Activated naive CD4-positive, alpha-beta T cell (primary cell): ENCODE measurements at regions not wholly inside any gene's neighbourhood (a gene's known extent, or its start where the extent isn't known, plus 50 kb on each side); places are given as distances from the start of the nearest gene placed in this dataset.

Experiments used
- DNase-seq, 4 experiments: peaks; one replicate each; lab custom pipeline; 2025; lab: John Stamatoyannopoulos, UW

DNA sequence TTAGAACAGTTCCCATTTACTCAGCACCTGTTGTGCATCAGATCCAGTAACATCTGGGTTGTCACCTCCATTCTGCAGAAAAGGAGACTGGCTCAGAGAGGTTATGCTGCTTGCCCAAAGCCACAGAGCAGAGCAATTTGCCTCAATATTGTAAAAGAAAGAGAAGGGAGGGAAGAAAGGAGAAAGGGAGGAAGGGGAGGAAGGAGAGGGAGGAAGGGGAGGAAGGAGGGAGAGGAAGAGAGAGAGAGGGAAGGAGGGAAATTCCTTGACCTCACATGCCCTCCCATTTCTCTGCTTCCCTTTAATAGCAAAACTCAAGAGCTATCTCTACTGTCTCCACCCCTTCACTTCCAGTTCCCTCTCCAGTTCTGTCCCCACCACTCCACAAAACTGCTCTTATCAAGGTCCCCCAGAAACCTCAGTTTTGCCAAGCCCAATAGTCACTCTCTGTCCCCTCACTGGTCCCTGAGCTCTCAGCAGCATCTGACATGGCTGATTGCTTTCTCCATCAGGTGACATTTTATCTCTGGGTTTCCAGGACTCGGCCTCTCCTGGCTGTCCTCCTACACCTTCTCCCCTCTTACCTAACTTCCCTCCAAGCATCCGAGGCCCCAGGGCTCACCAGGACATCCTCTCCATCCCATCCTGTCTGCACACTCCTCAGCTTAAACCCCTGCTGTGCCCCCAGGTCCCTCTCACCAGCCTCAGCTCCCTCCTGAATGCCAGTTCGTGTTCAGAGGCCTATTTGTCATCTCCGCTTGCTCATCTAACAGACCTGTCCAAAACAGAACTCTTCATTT lies 104.7 kb upstream of the LINGO1 start:
- DNase-seq: no peak

DNA sequence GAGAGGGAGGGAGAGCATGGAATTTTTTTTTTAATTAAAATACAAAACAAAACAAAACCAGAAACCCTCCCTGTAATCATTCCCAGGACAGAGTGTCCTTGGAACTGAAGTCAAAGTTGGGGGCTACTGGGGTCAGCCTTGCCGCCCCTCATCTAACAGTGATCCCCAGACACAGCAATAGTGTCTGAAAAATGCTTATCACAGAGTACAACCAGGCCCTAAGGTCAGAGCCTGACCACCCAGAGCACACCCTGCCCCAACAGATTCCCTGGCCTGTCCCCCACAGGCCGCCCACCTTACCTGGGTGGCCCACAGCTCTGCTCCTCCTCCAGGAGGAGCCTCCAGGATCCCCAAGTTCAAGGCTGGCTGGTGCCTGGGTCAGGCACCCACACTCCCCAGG lies 101.6 kb upstream of the LINGO1 start:
- no peak for DNase-seq

DNA sequence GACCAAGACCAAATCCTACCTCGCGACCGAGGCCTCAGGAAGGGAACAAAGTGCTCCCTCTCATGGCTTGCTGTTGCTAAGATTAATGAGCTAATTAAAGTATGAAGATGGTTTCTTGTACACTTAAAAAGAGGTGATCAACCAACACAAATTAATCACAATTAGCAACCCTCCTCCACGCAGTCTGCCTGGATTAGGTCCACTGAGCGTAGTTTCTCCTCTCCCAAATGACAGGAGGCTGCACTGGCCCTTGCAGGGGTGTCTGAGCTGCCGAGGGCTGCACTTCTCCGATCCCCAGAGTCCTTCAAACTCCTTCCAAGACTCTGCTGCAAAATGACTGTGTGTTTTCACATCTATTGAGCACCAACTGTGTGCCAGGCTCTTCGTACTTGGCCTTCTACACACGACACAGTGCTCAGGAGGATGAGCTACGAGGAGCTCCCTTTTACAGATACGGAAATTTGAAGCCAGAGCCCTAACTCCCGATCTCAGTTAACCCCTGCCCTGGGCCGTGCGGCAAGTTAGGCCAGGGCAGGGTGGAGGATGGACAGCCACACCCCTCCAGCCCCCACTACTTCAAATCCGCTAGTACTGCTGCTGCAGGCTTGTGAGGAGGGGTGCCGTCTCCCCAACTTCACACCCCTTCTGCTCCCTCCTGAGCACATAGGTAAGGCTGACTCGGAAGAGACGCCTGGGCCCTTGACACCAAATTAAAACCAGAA lies 101.0 kb upstream of the LINGO1 start:
- DNase-seq: no peak

DNA sequence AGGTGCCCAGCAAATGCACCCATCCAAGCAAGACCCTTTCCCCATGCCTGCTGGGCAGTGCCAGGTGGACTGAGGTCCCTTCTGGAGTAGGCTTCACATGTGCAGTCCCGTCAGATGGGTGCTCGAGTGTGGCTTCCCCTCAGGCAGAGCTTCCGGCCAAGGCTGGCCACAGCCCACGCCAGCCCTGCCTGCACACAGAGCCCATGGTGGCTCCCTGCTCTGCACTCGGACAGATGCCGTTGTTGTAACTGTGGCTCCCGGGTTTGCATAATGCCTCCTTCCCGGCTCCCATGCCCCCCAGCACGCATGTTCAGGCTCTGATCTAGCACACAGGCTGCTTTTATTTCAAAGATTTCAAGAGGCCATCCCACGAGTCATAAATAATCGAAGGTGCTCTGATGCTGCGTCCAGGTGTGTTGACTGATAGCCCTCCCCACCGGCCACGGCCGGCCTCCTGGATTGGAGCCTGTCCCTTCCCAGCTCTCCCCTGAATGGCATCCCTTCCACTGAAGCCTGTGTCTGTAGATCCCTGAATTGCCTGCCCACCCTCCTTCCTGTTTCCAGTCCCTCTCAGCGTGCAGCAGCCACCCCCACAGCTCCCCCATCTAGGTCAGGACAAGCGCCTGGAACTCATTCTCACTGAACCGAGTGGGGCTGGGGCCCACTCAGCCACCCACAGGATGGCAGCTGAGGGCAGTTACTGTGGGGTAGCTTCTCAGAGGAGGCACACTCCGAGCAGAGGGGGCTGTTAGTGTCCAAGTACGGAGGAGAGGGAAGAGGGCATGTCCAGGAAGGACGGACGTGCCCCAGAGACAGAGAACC lies 100.0 kb upstream of the LINGO1 start:
- no peak for DNase-seq

DNA sequence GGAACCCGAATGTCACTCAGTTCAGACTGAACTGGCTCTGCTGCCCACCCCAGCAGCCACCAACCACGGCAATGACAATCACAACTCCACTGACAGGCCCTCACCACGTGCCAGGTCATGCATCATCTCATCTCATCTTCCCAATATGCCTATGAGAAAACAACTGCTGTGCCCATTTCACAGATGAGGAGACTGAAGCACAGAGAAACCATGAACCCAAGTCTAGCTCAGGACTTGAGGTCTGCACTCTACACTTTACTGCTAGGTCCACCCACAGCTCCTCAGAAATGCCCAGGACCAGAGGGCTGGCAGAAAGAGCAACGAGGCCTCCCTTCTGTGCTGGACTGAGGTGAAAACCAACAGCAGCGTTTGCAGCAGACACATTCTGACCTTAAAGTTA lies 99.2 kb upstream of the LINGO1 start:
- DNase-seq: no peak

DNA sequence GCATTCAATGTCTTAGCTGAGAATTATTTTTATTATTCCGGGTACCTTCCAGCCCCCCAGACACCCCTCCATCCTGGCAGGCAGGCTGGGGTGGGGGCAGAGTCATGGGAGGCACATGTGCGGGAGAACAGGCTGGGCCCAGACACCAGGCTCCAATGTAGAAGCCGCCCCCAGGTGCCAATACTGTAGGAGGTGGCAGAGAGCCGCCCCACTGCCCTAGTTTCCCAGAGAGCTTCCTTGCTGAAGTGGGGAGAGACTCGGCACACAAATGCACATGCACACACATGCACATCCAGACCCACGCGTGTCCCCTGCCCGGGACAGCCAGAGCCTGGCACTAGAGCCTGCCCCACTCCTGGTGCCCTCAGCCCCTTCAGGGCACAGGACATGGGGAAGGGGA lies 98.4 kb upstream of the LINGO1 start:
- DNase-seq: no peak

DNA sequence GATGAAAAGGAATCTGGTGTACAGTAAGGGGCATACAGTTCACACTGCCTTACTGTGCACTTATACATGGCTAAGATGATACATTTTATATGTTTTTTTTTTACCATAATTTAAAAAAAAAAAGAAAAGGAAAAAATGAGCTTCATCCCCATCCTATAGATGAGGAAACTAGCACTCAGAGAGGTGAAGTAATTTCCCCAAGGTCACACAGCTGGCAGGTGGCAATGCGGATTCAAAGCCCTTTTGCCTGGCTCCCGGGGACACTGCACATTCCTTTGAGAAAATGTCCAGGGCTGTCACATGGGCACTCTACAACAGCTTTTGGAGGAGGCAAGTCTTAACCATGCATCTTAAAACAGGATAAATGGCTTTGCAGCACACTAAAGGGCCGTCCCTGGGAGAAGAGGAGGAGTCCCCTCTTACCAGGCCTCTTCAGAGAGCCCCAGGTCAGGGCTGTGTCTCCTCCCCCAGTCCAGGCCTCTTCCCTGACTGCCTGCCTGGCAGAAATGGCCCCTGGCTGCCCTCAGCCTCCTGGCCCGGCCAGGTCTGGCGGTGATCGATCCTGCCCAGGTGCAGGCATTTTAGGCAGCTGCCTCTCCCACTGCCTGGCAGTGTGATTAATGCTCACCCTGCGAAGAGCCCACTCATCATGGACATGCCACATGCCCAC lies 95.1 kb upstream of the LINGO1 start:
- no peak for DNase-seq

DNA sequence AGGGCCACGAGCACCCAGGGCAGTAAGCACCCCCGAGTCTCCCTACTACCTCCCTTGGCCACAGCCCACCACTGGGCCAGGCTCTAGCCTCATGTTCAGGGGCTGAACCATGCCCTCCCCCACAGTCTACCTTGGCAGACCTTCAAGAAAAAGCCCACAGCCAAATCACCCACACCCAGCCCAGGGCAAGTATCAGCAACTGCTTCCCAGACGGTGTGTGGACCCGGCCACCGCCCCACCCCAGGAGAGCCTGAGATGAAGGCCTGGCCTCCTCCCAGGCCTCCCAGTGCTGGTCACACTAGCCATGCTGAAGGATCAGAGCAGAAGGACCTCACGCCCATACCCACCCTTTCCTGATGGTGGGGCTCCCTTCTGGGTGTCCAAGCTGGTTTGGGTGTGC lies 92.0 kb upstream of the LINGO1 start:
- DNase-seq: no peak

DNA sequence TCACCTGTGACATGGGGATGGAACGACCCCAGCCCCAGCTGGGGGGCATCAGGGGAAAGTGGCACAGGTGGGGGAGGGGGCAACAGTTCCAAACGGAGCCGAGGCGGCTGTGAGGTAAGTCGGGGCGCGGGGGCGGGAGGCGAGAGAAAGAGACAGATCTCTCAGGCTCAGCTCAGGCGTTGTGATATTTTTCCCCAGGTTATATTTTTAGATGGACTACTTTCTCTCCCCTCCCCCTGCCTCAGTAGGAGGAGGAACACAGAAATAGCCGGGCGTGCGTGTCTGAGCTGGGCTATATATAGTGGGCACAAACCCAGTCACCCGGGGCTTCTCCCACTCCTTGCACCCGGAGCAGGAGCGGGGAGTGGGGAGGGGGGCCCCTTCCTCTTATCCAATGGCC lies 91.0 kb upstream of the LINGO1 start:
- no peak for DNase-seq

DNA sequence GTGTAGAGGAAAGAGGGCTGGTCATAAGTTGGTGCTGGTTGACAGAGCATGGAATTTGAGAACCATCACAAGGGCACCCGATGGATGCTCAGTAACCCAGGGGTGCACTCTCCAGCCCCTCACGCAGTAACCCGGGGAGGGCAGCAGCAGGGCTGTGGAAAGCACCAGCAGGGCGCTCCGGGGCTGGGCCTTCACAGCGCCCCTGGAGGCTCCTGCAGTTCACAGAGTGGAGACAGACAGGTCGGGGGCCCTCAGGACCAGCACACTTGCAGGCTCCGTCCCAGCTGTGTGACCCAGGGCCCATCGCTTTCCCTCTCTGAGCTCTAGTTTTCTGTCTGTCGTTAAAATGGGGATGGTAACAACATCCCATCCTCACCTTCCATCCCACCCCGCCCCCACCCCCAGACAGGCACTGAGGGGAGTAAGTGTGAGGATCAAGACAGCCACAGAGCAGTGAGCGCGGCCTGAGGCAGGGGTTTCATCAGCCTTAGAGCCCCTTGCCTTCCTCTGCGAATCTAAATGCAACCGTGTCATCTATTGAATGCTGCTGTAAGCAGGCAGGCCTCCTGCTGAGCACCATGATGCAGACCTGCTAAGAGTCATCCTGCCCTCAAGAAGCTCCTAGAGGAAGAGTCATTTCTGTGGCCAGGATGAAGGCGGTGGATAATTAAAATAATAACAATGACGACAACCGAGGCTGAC lies 90.2 kb upstream of the LINGO1 start:
- DNase-seq: no peak

DNA sequence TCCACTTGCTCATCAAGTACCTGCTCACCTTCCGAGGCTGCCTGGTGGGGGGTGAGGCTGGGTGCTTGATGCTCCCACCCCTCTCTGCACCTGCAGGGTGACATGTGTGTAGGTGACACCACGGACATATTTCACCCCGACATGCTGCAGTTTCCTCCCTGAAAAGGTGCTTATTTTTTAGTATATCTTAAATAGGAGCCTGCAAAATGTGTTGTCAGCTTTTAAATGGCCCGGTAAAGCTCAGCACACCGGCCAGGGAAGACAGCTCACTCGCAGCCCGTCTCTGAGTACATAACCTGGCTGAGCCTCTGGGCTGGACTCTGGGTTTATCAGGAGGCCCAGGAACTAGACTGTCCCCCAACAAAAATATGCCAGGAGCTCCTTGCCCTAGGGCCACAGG lies 89.3 kb upstream of the LINGO1 start:
- no peak for DNase-seq

DNA sequence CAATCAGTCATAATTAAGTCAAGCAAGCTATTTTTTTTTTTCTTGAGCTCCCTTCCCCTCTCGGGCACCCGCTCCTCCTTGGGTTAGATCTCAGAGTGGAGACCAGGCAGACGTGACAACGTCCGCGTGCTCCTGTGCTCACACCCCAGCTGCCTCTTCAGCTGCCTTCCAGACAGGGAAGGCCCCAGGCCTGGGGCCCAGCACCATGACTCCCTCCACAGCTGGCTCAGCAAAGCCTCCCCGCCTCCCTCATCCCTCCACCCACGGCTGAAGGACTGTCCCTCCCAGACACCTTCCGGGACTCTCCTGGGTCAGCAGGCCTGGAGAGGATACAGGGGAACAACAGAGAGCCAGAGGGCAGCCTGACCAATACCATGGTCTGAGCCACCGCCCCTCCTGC lies 87.9 kb upstream of the LINGO1 start:
- no peak for DNase-seq

DNA sequence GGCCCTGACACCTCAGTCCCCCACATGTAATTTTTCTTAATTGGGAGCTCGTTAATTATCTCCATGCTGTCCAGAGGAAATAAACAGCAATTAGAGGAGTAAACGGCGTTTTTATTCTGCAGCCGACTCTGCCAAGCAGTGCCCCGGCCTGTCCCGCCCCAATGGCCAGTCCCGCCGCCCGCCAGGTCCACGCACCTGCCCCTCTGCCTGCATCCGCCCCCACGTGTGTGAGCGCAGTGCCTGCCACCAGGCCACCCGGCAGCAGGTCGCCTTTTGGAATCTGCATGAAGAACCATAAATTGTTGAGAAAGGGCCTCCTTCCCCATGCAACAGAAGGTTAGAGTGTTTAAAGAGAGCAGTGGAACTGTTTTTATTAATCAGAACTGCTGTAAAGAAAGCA lies 87.5 kb upstream of the LINGO1 start:
- no peak for DNase-seq

DNA sequence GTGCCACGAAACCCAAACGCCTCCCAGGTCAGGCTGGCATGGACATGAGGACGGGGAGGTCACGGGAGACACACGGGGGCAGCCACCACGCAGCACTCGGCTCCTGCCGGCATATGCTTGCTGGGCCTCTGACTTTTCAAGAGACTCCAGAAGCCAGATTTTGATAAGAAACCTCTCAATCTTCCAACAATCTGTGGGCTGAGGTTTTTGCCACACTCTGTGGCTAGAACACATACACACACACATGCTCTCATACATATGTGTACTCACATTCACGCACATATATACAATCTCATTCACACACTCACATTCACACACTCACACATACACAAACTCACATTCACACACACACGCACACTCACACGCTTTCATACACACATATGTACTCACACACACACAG lies 86.7 kb upstream of the LINGO1 start:
- no peak for DNase-seq

DNA sequence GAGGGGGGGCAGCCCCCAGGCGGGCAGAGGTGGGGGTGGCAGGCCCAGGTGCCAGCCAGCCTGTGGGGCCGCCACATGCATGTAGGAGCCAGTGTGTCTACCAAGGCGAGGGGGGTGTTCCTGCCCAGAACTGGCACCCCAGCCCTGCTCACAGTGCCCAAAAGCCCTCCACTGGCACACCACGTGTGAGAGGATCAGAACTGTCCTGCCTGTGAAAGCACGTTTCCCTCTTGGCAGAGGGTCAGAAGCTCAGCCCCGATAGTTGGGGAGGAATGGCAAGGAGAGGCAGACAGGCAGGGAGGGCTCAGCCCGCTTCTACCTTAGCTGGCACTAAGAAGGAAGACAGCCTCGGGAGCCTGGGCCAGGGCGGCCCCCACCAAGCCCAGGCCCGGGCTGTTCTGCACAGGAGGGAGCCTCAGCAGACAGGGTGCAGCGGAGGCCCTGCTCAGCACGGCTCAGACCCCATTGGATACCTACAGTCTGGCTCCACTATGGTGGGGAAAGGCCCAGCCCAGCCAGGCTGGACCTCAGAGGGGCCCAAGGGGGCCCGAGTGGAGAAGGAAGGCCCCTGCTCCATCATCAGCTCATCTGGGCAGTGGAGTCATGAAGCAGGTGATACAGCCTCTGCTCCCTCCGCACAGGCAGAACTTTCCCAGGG lies 84.8 kb upstream of the LINGO1 start:
- DNase-seq: no peak

DNA sequence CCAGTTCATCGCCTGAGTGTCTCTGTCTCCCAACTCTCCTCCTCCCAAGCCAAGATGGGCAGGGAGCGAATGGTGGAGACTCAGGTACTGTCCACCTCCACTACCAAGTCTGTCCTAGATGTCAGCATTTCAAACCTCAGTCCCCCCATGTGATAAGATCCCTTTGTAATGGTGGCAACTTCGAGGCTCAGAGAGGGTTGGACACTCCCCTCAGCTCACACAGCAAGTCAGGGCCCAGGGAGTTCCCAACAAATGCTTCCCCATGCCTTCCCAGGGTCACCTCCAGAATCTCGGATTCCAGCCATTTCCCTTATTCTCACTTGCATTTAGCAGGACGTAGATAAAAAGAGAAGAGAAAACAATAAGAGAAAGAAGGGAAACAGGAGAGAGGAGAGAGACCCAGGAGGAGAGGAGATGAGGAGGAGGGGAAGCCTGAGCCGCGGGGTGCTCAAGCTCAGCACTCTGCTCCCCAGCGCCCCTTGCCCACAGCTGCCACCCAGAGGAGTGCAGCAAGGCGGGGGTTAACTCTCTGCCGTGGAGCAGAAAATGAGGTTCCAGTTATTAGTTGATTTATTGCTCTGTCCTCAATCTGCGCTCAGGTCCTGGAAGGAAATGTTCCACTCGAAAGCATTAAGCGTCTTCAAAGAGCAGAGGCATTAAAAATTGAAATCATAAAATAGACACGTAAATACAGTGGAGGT lies 84.1 kb upstream of the LINGO1 start:
- no peak for DNase-seq

DNA sequence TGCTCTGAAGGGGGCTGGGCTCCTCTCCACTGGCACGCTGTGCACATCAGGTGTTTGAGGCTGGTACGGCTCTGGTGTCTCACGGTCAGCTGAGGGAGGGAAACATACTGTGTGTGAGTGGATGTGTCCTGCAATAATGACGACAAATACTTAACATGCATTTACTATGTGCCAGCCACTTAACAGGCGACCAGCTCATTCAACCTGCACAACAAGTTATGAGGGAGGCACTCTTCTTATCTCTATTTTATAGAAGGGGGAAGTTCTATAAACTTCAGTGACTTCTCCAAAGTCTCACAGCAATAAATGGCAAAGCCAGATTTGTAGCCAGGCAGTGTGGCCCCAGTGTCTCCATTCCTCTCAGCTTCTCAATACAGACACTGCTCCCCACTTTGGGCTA lies 83.1 kb upstream of the LINGO1 start:
- no peak for DNase-seq

DNA sequence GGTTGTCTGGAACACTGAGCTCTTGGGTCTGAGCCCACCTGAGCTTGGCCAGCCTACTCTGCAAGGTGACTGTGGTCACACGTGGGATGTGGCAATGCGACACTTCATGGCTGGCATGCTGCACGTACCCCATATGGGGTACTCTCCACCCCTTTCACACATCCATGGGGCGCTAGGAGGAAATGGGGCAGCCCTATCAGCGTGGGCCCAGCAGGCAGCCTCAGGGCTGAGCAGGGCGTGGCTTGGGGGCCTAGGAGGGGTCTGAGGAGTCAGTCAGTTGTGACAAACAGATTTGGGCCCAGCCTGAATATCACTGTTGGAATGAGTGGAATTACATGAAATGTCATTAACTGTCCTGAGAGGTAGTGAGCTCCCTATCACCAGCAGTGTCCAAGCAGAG lies 82.3 kb upstream of the LINGO1 start:
- no peak for DNase-seq

DNA sequence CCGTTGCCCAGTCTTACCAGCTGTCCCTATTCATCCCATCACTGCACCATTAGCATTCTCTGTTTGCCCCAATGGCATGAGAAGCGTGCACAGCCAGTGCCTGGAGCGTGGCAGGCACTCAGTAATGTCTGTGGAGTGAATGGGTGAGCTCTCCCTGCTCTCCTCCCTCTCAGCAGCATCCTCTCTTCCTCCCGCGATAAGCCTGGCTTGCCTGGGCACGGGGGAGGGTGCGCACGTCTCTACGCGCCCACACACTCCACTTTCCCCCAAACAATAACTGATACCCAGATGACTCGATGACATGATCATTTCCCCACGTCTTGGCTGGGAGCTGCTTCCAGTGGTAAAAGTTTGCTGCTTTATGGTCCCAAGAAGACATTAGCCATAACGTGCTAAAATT lies 81.8 kb upstream of the LINGO1 start:
- no peak for DNase-seq

DNA sequence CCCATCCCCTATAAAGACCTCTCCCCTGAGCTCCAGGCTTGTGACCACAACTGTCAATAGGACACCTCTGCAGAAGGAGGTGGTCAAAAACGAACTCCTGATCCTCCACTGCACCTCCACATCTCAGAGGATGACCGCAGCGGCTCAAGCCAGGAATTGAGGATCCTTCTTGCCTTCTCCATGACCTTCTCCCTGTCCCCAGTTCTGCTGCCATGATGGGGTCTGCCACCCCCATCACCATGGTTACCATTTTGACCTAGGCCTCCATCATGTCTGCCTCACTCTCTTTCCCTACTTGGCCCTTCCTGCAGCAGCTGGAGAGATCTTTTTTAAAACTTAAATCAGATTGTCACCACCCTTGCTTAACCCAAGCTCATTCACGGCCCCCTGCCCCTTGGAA lies 81.3 kb upstream of the LINGO1 start:
- no peak for DNase-seq

DNA sequence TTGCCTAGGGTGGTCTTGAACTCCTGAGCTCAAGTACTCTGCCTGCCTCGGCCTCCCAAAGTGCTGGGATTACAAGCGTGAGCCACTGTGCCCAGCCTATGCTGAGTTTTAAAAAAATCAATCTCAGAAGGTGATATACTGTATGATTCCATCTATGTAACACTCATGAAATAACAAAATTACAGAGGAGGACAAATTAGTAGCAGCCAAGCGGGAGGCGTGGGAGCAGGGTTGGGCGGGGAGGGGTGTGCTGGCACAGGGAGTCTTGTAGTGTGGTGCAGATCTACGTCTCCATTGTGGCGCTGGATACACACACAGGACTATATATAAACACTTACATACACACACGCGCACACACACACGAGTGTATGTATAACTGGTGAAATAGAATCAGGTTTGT lies 80.6 kb upstream of the LINGO1 start:
- no peak for DNase-seq
